ENCODE measurements at regions not wholly inside any gene's neighbourhood (a gene's known extent, or its start where the extent isn't known, plus 50 kb on each side); places are given as distances from the start of the nearest gene placed in this dataset.

GRCh38 chr9:24351258-24351657 lies 194.4 kb downstream of the IZUMO3 start:
- Histone ChIP-seq H3K9me1 (ENCODE audit: control insufficient read depth, extremely low read depth, insufficient read depth, low read length) (no peaks in the 10 kb centered on the region), H2AFZ (ENCODE audit: control insufficient read depth, low read length) (no peak overlapping the region), H3K36me3 (ENCODE audit: control insufficient read depth in 2 of 2, extremely low read depth in 1 of 2, insufficient read depth in 2 of 2, low read length in 2 of 2) (no peaks in the 10 kb centered on the region), H3K27ac (ENCODE audit: control insufficient read depth, insufficient read depth, low read length) (no peak overlapping the region), H3K4me2 (ENCODE audit: control insufficient read depth, extremely low read depth, insufficient read depth, low read depth, low read length) (no peak overlapping the region), H3K9me3 (ENCODE audit: control insufficient read depth, low read depth, low read length) (no peaks in the 10 kb centered on the region), H3K79me2 (ENCODE audit: control insufficient read depth, insufficient read depth, low read length) (no peaks in the 10 kb centered on the region), H3K27me3 (ENCODE audit: control insufficient read depth, extremely low read depth, insufficient read depth, low read length) (no peaks in the 10 kb centered on the region), H4K20me1 (ENCODE audit: control insufficient read depth, extremely low read depth, insufficient read depth, low read length) (no peaks in the 10 kb centered on the region), H3K4me3 (ENCODE audit: control insufficient read depth in 2 of 3, extremely low read depth in 1 of 3, insufficient read depth in 2 of 3, low read depth in 1 of 3, low read length in 3 of 3) (no peak overlapping the region), H3K9ac (ENCODE audit: control insufficient read depth, extremely low read depth, insufficient read depth, low read length) (no peak overlapping the region), H3K4me1 (ENCODE audit: control insufficient read depth, extremely low read depth, insufficient read depth, low read length) (no peaks in the 10 kb centered on the region)
- TF ChIP-seq EZH2 (IDR thresholded peaks at IDR 0.05; ENCODE audit: low read length), result no peak
- no peak for TF ChIP-seq CTCF (optimal IDR thresholded peaks at IDR 0.05 in 1 of 3, IDR thresholded peaks at IDR 0.05 in 1 of 3, conservative IDR thresholded peaks at IDR 0.05 in 1 of 3; ENCODE audit: extremely low read depth in 1 of 3, insufficient read depth in 2 of 3, low read length in 3 of 3)
- dilution Hi-C loops (cut with MboI; ENCODE audit: extremely low pct_ligation_motif_present, low sequenced_read_pairs), result no loop called here
- DNase-seq (ENCODE audit: low read depth, low spot score) (no peak), FAIRE-seq (no peak)

- DNase-seq (ENCODE audit: low read depth, low spot score) (no peak), FAIRE-seq (no peak)
- H3K4me3 ChIP-seq (ENCODE audit: control insufficient read depth in 2 of 3, extremely low read depth in 1 of 3, insufficient read depth in 2 of 3, low read depth in 1 of 3, low read length in 3 of 3), result no peak overlapping the region
- no peaks in the 10 kb centered on the region for H4K20me1 ChIP-seq (ENCODE audit: control insufficient read depth, extremely low read depth, insufficient read depth, low read length)
- H3K27ac ChIP-seq (ENCODE audit: control insufficient read depth, insufficient read depth, low read length), result no peak overlapping the region
- H3K4me2 ChIP-seq (ENCODE audit: control insufficient read depth, extremely low read depth, insufficient read depth, low read depth, low read length), result no peak overlapping the region
- H3K79me2 ChIP-seq (ENCODE audit: control insufficient read depth, insufficient read depth, low read length), result no peaks in the 10 kb centered on the region
- H3K36me3 ChIP-seq (ENCODE audit: control insufficient read depth in 2 of 2, extremely low read depth in 1 of 2, insufficient read depth in 2 of 2, low read length in 2 of 2), result no peaks in the 10 kb centered on the region
- H3K9me1 ChIP-seq (ENCODE audit: control insufficient read depth, extremely low read depth, insufficient read depth, low read length), result no peaks in the 10 kb centered on the region
- no peak overlapping the region for H2AFZ ChIP-seq (ENCODE audit: control insufficient read depth, low read length)
- H3K9ac ChIP-seq (ENCODE audit: control insufficient read depth, extremely low read depth, insufficient read depth, low read length), result no peak overlapping the region
- H3K27me3 ChIP-seq (ENCODE audit: control insufficient read depth, extremely low read depth, insufficient read depth, low read length), result no peaks in the 10 kb centered on the region
- no peaks in the 10 kb centered on the region for H3K4me1 ChIP-seq (ENCODE audit: control insufficient read depth, extremely low read depth, insufficient read depth, low read length)
- dilution Hi-C loops (cut with MboI; ENCODE audit: extremely low pct_ligation_motif_present, low sequenced_read_pairs), result no loop called here
- no peaks in the 10 kb centered on the region for H3K9me3 ChIP-seq (ENCODE audit: control insufficient read depth, low read depth, low read length)
- TF ChIP-seq CTCF (optimal IDR thresholded peaks at IDR 0.05 in 1 of 3, IDR thresholded peaks at IDR 0.05 in 1 of 3, conservative IDR thresholded peaks at IDR 0.05 in 1 of 3; ENCODE audit: extremely low read depth in 1 of 3, insufficient read depth in 2 of 3, low read length in 3 of 3), result no peak
- no peak for TF ChIP-seq EZH2 (IDR thresholded peaks at IDR 0.05; ENCODE audit: low read length)
Observed at GRCh38 chr9:24342457-24342856, 203.2 kb downstream of the IZUMO3 start.
